ENCODE measurements at regions not wholly inside any gene's neighbourhood (a gene's known extent, or its start where the extent isn't known, plus 50 kb on each side); places are given as distances from the start of the nearest gene placed in this dataset.

- TF ChIP-seq CTCF (IDR thresholded peaks at IDR 0.05; ENCODE audit: insufficient read depth, low read length, poor library complexity, severe bottlenecking), result no peak
- no peak for TF ChIP-seq EZH2phosphoT487 (conservative IDR thresholded peaks at IDR 0.05; ENCODE audit: low read length)
Measured at GRCh38 chr2:18332477-18332876, 228.0 kb downstream of the RDH14 start.
